Neural cell (in vitro differentiated cells): ENCODE measurements at regions not wholly inside any gene's neighbourhood (a gene's known extent, or its start where the extent isn't known, plus 50 kb on each side); places are given as distances from the start of the nearest gene placed in this dataset.

Source experiments
- H2AFZ ChIP-seq: fragments of 200-600, 300-800 bp; sonication (generic), shearing (Covaris generic); 2 replicates; pipeline ENCODE4 v1.6.0; 2014; ENCODE audit warnings: low read depth, mild to moderate bottlenecking, antibody characterized with exemption, low read length, moderate library complexity
- H3F3A ChIP-seq: fragments of 200-600 bp; shearing (Covaris generic); 2 replicates; pipeline ENCODE4 v1.6.1; 2016; ENCODE audit warnings: mild to moderate bottlenecking, moderate library complexity, mixed read lengths, antibody characterized with exemption, low read length; ENCODE audit not compliant: insufficient read depth, poor library complexity, severe bottlenecking
- H3K27ac ChIP-seq: fragments of 200-600, 300-800 bp; sonication (generic), shearing (Covaris generic); 2 replicates; pipeline ENCODE4 v1.5.1; 2014; ENCODE audit warnings: mild to moderate bottlenecking, low read length, moderate library complexity
- H3K27me3 ChIP-seq: fragments of 300-800, 200-600 bp; sonication (generic), shearing (Covaris generic); 2 replicates; pipeline ENCODE4 v1.6.0; 2014; ENCODE audit warnings: mild to moderate bottlenecking, low read depth, low read length, moderate library complexity; ENCODE audit not compliant: insufficient read depth
- H3K36me3 ChIP-seq: fragments of 300-800, 200-600 bp; sonication (generic), shearing (Covaris generic); 2 replicates; pipeline ENCODE4 v1.5.1; 2014; ENCODE audit warnings: mild to moderate bottlenecking, antibody characterized with exemption, low read length, moderate library complexity; ENCODE audit not compliant: insufficient read depth
- H3K4me2 ChIP-seq: fragments of 300-800, 200-600 bp; sonication (generic), shearing (Covaris generic); 2 replicates; pipeline ENCODE4 v1.6.0; 2014; ENCODE audit warnings: mild to moderate bottlenecking, low read length
- H3K4me3 ChIP-seq: fragments of 300-800, 200-600 bp; sonication (generic), shearing (Covaris generic); 2 replicates; pipeline ENCODE4 v1.5.1; 2014; ENCODE audit warnings: mild to moderate bottlenecking, low read length, moderate library complexity
- H3K79me2 ChIP-seq: fragments of 200-600 bp; shearing (Covaris generic); replicated peaks from 2 replicates; pipeline ENCODE4 v1.6.0; 2014; ENCODE audit warnings: mild to moderate bottlenecking, low read length, moderate library complexity; ENCODE audit not compliant: insufficient read depth
- H3K9ac ChIP-seq: fragments of 300-800, 200-600 bp; sonication (generic), shearing (Covaris generic); 2 replicates; pipeline ENCODE4 v1.6.1; 2016; ENCODE audit warnings: mild to moderate bottlenecking, low read length, mixed read lengths
- H3K9me2 ChIP-seq: fragments of 200-600 bp; shearing (Covaris generic); 2 replicates; pipeline ENCODE4 v1.6.1; 2016; ENCODE audit warnings: mild to moderate bottlenecking, low read length, mixed read lengths; ENCODE audit not compliant: insufficient read depth
- H3K9me3 ChIP-seq: fragments of 200-600, 300-800 bp; sonication (generic), shearing (Covaris generic); 2 replicates; pipeline ENCODE4 v1.6.1; 2016; ENCODE audit warnings: mild to moderate bottlenecking, mixed run types, low read length, moderate library complexity, mixed read lengths
- H4K20me1 ChIP-seq: fragments of 200-600 bp; shearing (Covaris generic); 2 replicates; pipeline ENCODE4 v1.6.1; 2016; ENCODE audit warnings: mild to moderate bottlenecking, mixed run types; ENCODE audit not compliant: insufficient read depth
- CTCF ChIP-seq: fragments of 450-650 bp; IDR thresholded peaks from 2 replicates; pipeline ENCODE4 v1.5.1; 2014; ENCODE audit warnings: antibody characterized with exemption, mild to moderate bottlenecking, moderate library complexity; ENCODE audit not compliant: poor library complexity, severe bottlenecking
- EP300 ChIP-seq: fragments of 450-650 bp; conservative IDR thresholded peaks from 2 replicates; pipeline ENCODE4 v1.6.1; 2014; ENCODE audit warnings: antibody characterized with exemption, mild to moderate bottlenecking, moderate library complexity; ENCODE audit not compliant: poor library complexity, severe bottlenecking
- EZH2 ChIP-seq: fragments of 200-600, 300-800 bp; shearing (Covaris generic), sonication (generic); IDR thresholded peaks from 2 replicates; pipeline ENCODE4 v1.6.1; 2014; ENCODE audit warnings: antibody characterized with exemption, low read length, borderline replicate concordance, mild to moderate bottlenecking; ENCODE audit not compliant: insufficient read depth, poor library complexity, severe bottlenecking
- MXI1 ChIP-seq: fragments of 450-650 bp; conservative IDR thresholded peaks from 2 replicates; pipeline ENCODE4 v1.6.1; 2014; ENCODE audit warnings: antibody characterized with exemption, mild to moderate bottlenecking; ENCODE audit not compliant: poor library complexity, severe bottlenecking
- POLR2AphosphoS5 ChIP-seq: IDR thresholded peaks from 2 replicates; pipeline ENCODE4 v1.6.1; 2012
- RAD21 ChIP-seq: fragments of 450-650 bp; conservative IDR thresholded peaks from 2 replicates; pipeline ENCODE4 v1.6.1; 2014; ENCODE audit warnings: antibody characterized with exemption, mild to moderate bottlenecking, moderate library complexity
- REST ChIP-seq: IDR thresholded peaks from 2 replicates; pipeline ENCODE4 v1.6.1; 2012; ENCODE audit warnings: borderline replicate concordance
- SMC3 ChIP-seq: fragments of 450-650 bp; conservative IDR thresholded peaks from 2 replicates; pipeline ENCODE4 v1.6.1; 2014; ENCODE audit warnings: antibody characterized with exemption, mild to moderate bottlenecking, moderate library complexity; ENCODE audit not compliant: poor library complexity
- TAF1 ChIP-seq: IDR thresholded peaks from 2 replicates; pipeline ENCODE4 v1.6.1; 2012; ENCODE audit warnings: low read depth

GRCh38 chr21:16186742-16187141, 457.0 kb downstream of the USP25 start:
- Histone ChIP-seq H3K27me3 (no peaks in the 10 kb centered on the region), H3K27ac (no peak overlapping the region), H4K20me1 (no peaks in the 10 kb centered on the region), H3K9ac (no peak overlapping the region), H2AFZ (no peak overlapping the region), H3K4me2 (no peak overlapping the region), H3F3A (no peaks in the 10 kb centered on the region), H3K4me3 (no peak overlapping the region), H3K79me2 (no peaks in the 10 kb centered on the region), H3K9me2 (no peaks in the 10 kb centered on the region), H3K36me3 (no peaks in the 10 kb centered on the region), H3K9me3 (no peaks in the 10 kb centered on the region)
- TF ChIP-seq RAD21 (no peak), SMC3 (no peak), CTCF (no peak)

GRCh38 chr21:16187603-16188301, 458.0 kb downstream of the USP25 start:
- Histone ChIP-seq H2AFZ (no peak overlapping the region), H3K27me3 (no peaks in the 10 kb centered on the region), H3K9me3 (no peaks in the 10 kb centered on the region), H3K79me2 (no peaks in the 10 kb centered on the region), H3K4me3 (no peak overlapping the region), H3K27ac (no peak overlapping the region), H3K9me2 (no peaks in the 10 kb centered on the region), H3K36me3 (no peaks in the 10 kb centered on the region), H3F3A (no peaks in the 10 kb centered on the region), H3K9ac (no peak overlapping the region), H3K4me2 (no peak overlapping the region), H4K20me1 (no peaks in the 10 kb centered on the region)
- TF ChIP-seq REST = no peak
- TF ChIP-seq SMC3 = no peak
- no peak for TF ChIP-seq CTCF
- TF ChIP-seq EP300 = no peak
- no peak for TF ChIP-seq POLR2AphosphoS5
- no peak for TF ChIP-seq EZH2
- no peak for TF ChIP-seq TAF1
- no peak for TF ChIP-seq RAD21
- TF ChIP-seq MXI1 = no peak
